ENCODE measurements at regions not wholly inside any gene's neighbourhood (a gene's known extent, or its start where the extent isn't known, plus 50 kb on each side); places are given as distances from the start of the nearest gene placed in this dataset.

DNA sequence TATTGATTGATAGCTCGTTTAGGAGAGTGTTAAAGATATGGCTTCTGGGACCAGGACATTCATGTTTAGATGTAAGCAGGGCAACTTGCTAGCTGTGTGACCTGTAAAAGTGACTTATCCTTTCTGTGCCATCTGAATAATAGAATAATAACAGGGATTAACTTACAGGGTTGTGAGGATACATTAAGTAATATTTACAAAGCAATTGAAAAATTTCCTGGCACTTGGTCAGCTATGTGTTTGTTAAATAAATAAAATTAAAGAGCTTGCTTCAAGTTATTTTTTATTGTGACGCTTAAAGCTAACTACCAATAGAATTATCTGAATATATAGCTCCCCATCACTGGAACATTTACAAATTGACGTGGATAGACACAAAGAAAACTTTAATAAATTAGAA, 287.9 kb upstream of the CDIN1 start:
- no peak for TF ChIP-seq MTF1 (CRISPR knock-in tag; IDR thresholded peaks at IDR 0.05; ENCODE audit: borderline replicate concordance)
- no peak for TF ChIP-seq KAT7 (CRISPR knock-in tag; IDR thresholded peaks at IDR 0.05; ENCODE audit: borderline replicate concordance)
- no peak for TF ChIP-seq MIER1 (IDR thresholded peaks at IDR 0.05; ENCODE audit: low read depth)
- TF ChIP-seq TBP (optimal IDR thresholded peaks at IDR 0.05; ENCODE audit: low read depth, low read length) = no peak
- TF ChIP-seq TAF1 (IDR thresholded peaks at IDR 0.05; ENCODE audit: control insufficient read depth, extremely low read depth, insufficient read depth, low read length, severe bottlenecking) = no peak
